ENCODE measurements at regions not wholly inside any gene's neighbourhood (a gene's known extent, or its start where the extent isn't known, plus 50 kb on each side); places are given as distances from the start of the nearest gene placed in this dataset.

DNA sequence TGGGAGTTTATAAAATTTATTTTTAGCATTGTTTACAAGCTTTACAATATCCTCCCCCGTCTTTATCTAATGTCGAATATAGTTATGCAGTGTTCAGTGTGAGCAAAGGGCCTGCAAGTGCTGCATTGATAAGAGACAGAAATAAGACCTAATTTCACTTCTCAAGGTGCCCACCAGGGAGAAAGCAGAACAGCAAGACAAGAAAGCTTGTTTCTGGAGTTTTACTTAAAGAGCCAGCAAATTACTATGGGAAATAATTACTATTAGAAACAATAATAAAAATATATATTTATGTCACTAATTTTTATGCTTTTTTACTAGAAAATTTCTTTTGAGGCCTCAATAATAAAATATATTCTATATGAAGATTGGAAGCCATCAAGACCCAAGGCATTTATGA lies 2677.7 kb downstream of the ARAP2 start:
- no peak overlapping the region for H3K4me3 ChIP-seq (ENCODE audit: low read depth, low read length)
- TF ChIP-seq, protein P1, sequence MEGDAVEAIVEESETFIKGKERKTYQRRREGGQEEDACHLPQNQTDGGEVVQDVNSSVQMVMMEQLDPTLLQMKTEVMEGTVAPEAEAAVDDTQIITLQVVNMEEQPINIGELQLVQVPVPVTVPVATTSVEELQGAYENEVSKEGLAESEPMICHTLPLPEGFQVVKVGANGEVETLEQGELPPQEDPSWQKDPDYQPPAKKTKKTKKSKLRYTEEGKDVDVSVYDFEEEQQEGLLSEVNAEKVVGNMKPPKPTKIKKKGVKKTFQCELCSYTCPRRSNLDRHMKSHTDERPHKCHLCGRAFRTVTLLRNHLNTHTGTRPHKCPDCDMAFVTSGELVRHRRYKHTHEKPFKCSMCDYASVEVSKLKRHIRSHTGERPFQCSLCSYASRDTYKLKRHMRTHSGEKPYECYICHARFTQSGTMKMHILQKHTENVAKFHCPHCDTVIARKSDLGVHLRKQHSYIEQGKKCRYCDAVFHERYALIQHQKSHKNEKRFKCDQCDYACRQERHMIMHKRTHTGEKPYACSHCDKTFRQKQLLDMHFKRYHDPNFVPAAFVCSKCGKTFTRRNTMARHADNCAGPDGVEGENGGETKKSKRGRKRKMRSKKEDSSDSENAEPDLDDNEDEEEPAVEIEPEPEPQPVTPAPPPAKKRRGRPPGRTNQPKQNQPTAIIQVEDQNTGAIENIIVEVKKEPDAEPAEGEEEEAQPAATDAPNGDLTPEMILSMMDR (IDR thresholded peaks at IDR 0.05; ENCODE audit: control insufficient read depth, extremely low read depth, insufficient read depth), result no peak
- no peak for DNase-seq (ENCODE audit: low read depth)

DNA sequence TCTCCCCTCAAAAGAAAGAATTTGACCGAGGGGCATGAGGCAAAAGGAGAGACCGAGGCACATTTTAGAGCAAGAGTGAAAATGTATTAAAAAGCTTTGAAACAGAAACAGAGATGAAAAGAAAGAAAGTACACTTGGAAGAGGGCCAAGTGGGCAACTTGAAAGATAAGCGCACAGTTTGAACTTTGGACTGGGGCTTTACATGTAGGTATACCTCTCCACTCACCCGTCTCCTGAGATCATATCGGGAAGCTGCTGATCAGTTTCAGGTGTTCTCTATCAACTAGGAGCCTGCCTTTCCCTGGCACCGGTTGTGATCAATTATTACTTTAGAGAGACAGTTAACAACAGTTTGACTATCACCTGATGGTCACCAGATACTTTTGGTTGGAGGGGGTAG lies 2666.5 kb downstream of the ARAP2 start:
- no peak overlapping the region for H3K4me3 ChIP-seq (ENCODE audit: low read depth, low read length)
- TF ChIP-seq, protein P1 (IDR thresholded peaks at IDR 0.05; ENCODE audit: control insufficient read depth, extremely low read depth, insufficient read depth), result no peak
- no peak for DNase-seq (ENCODE audit: low read depth)

DNA sequence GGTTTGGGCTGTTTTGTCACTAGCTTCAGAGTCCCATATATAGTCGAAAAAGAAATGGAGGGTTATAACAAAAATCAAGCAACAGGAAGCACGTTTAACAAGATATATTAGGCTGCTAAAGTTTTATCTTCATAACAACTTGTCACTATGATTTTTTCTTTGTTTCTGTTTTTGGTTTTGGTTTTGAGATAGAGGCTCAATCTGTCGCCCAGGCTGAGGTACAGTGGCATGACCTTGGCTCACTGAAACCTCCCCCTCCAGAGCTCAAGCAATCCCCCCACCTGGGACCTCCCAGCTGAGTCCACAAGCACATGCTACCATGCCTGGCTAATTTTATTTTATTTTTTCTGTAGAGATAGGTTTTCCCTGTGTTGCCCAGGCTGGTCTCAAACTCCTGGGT lies 2664.4 kb downstream of the ARAP2 start:
- TF ChIP-seq, protein P1 (IDR thresholded peaks at IDR 0.05; ENCODE audit: control insufficient read depth, extremely low read depth, insufficient read depth), result no peak
- DNase-seq (ENCODE audit: low read depth), result no peak
- H3K4me3 ChIP-seq (ENCODE audit: low read depth, low read length), result no peak overlapping the region

DNA sequence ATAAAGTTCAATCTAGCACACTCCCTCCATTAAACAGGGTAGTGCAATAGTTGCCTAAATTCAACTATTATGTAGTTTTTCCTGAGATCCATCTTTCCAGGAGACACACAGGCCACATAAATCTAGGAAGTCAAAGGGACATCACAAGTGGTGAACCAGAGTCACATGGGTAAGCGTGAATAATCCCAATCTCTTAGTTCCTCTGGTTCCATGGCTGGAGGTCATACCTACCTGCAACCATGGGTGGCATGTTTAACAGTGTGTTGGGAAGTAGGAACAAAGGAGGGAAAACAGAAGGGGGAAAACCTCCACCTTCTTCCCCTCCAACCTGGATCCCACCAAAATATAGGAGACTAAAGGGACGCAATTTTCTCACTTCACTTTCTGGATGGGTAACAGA lies 2651.6 kb downstream of the ARAP2 start:
- DNase-seq (ENCODE audit: low read depth), result no peak
- no peak overlapping the region for H3K4me3 ChIP-seq (ENCODE audit: low read depth, low read length)
- TF ChIP-seq, protein P1 (IDR thresholded peaks at IDR 0.05; ENCODE audit: control insufficient read depth, extremely low read depth, insufficient read depth), result no peak

DNA sequence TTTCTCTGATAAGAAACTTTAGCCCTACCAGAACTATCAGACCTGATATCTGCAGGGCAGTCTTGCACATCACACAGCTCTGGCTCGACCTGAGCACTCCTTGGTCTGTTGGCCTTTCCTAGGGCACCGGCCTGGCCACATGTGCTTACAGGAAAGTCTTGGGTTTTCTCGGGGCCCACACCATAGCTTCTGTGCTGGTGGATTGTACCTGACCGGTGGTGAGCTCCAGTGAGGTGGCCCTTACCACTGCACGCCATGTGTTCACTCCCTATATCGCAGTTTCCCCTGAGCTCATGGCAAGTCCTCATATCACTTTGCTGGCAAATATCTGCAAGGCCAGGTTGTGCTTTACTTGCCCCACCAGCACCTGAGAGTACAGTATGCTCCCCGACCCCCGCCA lies 2637.4 kb downstream of the ARAP2 start:
- TF ChIP-seq, protein P1 (IDR thresholded peaks at IDR 0.05; ENCODE audit: control insufficient read depth, extremely low read depth, insufficient read depth), result no peak
- no peak for DNase-seq (ENCODE audit: low read depth)

DNA sequence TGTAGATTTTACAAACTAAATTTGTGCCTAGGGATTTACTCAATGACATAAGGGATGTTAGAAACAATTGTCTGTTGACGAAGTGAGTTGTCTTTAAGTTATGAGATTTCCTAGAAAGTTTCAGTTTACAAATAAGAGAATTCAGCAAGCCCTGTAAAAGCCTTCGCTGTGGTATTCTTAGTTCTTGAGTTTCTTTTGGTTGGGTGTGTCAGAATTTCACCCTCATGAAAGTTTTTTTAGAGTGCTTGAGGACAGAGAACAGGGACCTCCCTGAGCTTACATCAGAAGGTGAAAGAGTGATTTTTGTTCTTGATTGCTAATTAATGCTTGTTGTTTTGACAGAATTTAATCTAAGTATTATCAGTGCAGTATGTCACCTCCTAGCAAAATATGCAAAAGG lies 2628.2 kb downstream of the ARAP2 start:
- no peak for DNase-seq (ENCODE audit: low read depth)
- TF ChIP-seq, protein P1 (IDR thresholded peaks at IDR 0.05; ENCODE audit: control insufficient read depth, extremely low read depth, insufficient read depth), result no peak
- H3K4me3 ChIP-seq (ENCODE audit: low read depth, low read length), result no peak overlapping the region

More for the DNA sequence above, 2637.4 kb downstream of the ARAP2 start:
- H3K4me3 ChIP-seq (ENCODE audit: low read depth, low read length), result no peak overlapping the region

DNA sequence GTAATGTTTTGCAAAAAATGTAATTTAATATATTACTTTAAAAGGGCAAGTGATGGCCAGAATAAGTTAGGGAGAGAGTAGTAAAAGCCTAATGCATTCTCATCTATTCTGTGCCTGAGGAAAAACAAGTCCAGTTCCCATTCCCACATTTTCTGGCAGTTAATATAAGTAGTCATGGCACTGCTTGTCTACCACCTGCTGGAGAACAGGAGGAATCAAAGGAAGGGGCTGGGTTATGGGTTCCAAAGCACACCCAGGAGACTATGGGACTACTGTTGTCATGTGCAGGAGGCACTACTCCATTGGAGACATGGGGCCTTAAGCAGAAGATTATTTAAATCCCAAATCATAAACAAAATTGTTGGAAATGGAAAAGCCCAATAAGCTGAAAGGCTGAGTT lies 2618.6 kb downstream of the ARAP2 start:
- no peak for DNase-seq (ENCODE audit: low read depth)
- TF ChIP-seq, protein P1 (IDR thresholded peaks at IDR 0.05; ENCODE audit: control insufficient read depth, extremely low read depth, insufficient read depth), result peak; percentile 34
- no peak overlapping the region for H3K4me3 ChIP-seq (ENCODE audit: low read depth, low read length)

All from LNCaP clone FGC (cell line).